ENCODE measurements at regions not wholly inside any gene's neighbourhood (a gene's known extent, or its start where the extent isn't known, plus 50 kb on each side); places are given as distances from the start of the nearest gene placed in this dataset.
"Not testable (repeated sequence)": the region's sequence is repeated elsewhere in the genome, so short reads cannot be mapped to it uniquely, and the experiment has no call there.

DNA sequence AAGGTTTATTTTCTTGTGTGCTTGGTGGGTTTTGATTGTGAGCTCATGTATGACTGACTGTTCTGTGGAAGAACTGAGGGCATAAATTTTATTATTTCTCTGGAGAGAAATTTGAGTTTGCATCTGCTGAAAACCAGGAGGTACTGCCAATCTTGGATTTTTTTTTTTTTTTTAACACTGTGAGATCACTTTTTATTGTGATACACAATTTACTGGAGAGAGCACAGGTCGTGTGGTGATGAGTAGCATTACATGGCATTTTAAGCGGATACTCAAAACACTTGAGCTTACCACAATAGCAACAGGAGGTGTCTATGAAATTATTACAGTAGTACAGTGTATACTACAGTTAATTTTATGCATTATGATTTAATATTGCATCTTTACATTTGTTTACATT is 237.4 kb downstream of the MFSD1 start:
- Histone ChIP-seq H2BK120ac (ENCODE audit: low read depth, low read length) (no peak overlapping the region), H3K36me3 (replicated peaks in 1 of 2; ENCODE audit: control insufficient read depth in 2 of 2, insufficient read depth in 2 of 2, low read length in 2 of 2) (no peaks in the 10 kb centered on the region), H2AK5ac (ENCODE audit: low read depth, low read length) (no peak overlapping the region), H3K4me3 (ENCODE audit: low read length in 2 of 2) (no peak overlapping the region), H3K14ac (ENCODE audit: low read length) (no peak overlapping the region), H2AFZ (ENCODE audit: low read length) (no peak overlapping the region), H4K91ac (ENCODE audit: low read depth, low read length, poor library complexity) (no peak overlapping the region), H3K9me3 (replicated peaks in 1 of 2; ENCODE audit: control insufficient read depth in 2 of 2, insufficient read depth in 1 of 2, low read depth in 1 of 2, low read length in 2 of 2) (no peaks in the 10 kb centered on the region), H3K18ac (ENCODE audit: low read length) (no peak overlapping the region), H3K27ac (replicated peaks; ENCODE audit: low read length) (no peak overlapping the region), H2BK15ac (ENCODE audit: low read length) (no peak overlapping the region), H3K4me1 (ENCODE audit: control insufficient read depth in 2 of 2, insufficient read depth in 1 of 2, low read depth in 1 of 2, low read length in 2 of 2) (no peaks in the 10 kb centered on the region), H4K8ac (ENCODE audit: low read depth, low read length) (no peak overlapping the region), H3K4me2 (ENCODE audit: insufficient read depth, low read length, poor library complexity, severe bottlenecking) (no peak overlapping the region), H3K9ac (ENCODE audit: low read depth, low read length, poor library complexity) (no peak overlapping the region), H3K4ac (ENCODE audit: low read length) (no peak overlapping the region), H3K27me3 (ENCODE audit: control insufficient read depth in 3 of 3, insufficient read depth in 3 of 3, low read depth in 1 of 3, low read length in 3 of 3) (no peaks in the 10 kb centered on the region), H2BK12ac (ENCODE audit: low read length) (no peak overlapping the region), H3K79me1 (ENCODE audit: low read depth, low read length) (no peaks in the 10 kb centered on the region), H3K23ac (ENCODE audit: low read depth, low read length, poor library complexity) (no peak overlapping the region), H2BK5ac (ENCODE audit: low read length) (no peak overlapping the region)
- no peak for DNase-seq (ENCODE audit: low spot score)
- WGBS, 2 donors (ENCODE audit: extremely low coverage in 2 of 2, insufficient read length in 2 of 2, insufficient replicate concordance in 1 of 2), result no CpG with 5 or more reads among the region's 2 CpGs

- H3K18ac ChIP-seq (ENCODE audit: low read length), result no peak overlapping the region
- H2BK120ac ChIP-seq (ENCODE audit: low read depth, low read length), result no peak overlapping the region
- no peak overlapping the region for H2BK15ac ChIP-seq (ENCODE audit: low read length)
- no peak overlapping the region for H2BK5ac ChIP-seq (ENCODE audit: low read length)
- no peak overlapping the region for H3K4ac ChIP-seq (ENCODE audit: low read length)
- H4K91ac ChIP-seq (ENCODE audit: low read depth, low read length, poor library complexity), result no peak overlapping the region
- H2AK5ac ChIP-seq (ENCODE audit: low read depth, low read length), result no peak overlapping the region
- no peak overlapping the region for H3K27ac ChIP-seq (replicated peaks; ENCODE audit: low read length)
- H3K23ac ChIP-seq (ENCODE audit: low read depth, low read length, poor library complexity), result no peak overlapping the region
- H2AFZ ChIP-seq (ENCODE audit: low read length), result no peak overlapping the region
- no peak for DNase-seq (ENCODE audit: low spot score)
- no peak overlapping the region for H3K9ac ChIP-seq (ENCODE audit: low read depth, low read length, poor library complexity)
- H3K36me3 ChIP-seq (replicated peaks in 1 of 2; ENCODE audit: control insufficient read depth in 2 of 2, insufficient read depth in 2 of 2, low read length in 2 of 2), result no peaks in the 10 kb centered on the region
- H3K27me3 ChIP-seq (ENCODE audit: control insufficient read depth in 3 of 3, insufficient read depth in 3 of 3, low read depth in 1 of 3, low read length in 3 of 3), result no peaks in the 10 kb centered on the region
- H3K4me1 ChIP-seq (ENCODE audit: control insufficient read depth in 2 of 2, insufficient read depth in 1 of 2, low read depth in 1 of 2, low read length in 2 of 2), result no peaks in the 10 kb centered on the region
- H2BK12ac ChIP-seq (ENCODE audit: low read length), result no peak overlapping the region
- no peaks in the 10 kb centered on the region for H3K9me3 ChIP-seq (replicated peaks in 1 of 2; ENCODE audit: control insufficient read depth in 2 of 2, insufficient read depth in 1 of 2, low read depth in 1 of 2, low read length in 2 of 2)
- WGBS, 2 donors (ENCODE audit: extremely low coverage in 2 of 2, insufficient read length in 2 of 2, insufficient replicate concordance in 1 of 2), result no CpG with 5 or more reads among the region's 5 CpGs
- H3K4me2 ChIP-seq (ENCODE audit: insufficient read depth, low read length, poor library complexity, severe bottlenecking), result no peak overlapping the region
- no peak overlapping the region for H3K4me3 ChIP-seq (ENCODE audit: low read length in 2 of 2)
- no peak overlapping the region for H4K8ac ChIP-seq (ENCODE audit: low read depth, low read length)
- H3K79me1 ChIP-seq (ENCODE audit: low read depth, low read length), result no peaks in the 10 kb centered on the region
- H3K14ac ChIP-seq (ENCODE audit: low read length), result no peak overlapping the region
Observed at GRCh38 chr3:159045279-159045885, 243.5 kb downstream of the MFSD1 start.

GRCh38 chr3:159047361-159047760 is 245.5 kb downstream of the MFSD1 start:
- no peak overlapping the region for H2BK5ac ChIP-seq (ENCODE audit: low read length)
- H4K8ac ChIP-seq (ENCODE audit: low read depth, low read length), result no peak overlapping the region
- no peak overlapping the region for H2BK15ac ChIP-seq (ENCODE audit: low read length)
- H3K79me1 ChIP-seq (ENCODE audit: low read depth, low read length), result no peaks in the 10 kb centered on the region
- no peak for DNase-seq (ENCODE audit: low spot score)
- H2AK5ac ChIP-seq (ENCODE audit: low read depth, low read length), result no peak overlapping the region
- H3K18ac ChIP-seq (ENCODE audit: low read length), result no peak overlapping the region
- H3K4me2 ChIP-seq (ENCODE audit: insufficient read depth, low read length, poor library complexity, severe bottlenecking), result no peak overlapping the region
- H4K91ac ChIP-seq (ENCODE audit: low read depth, low read length, poor library complexity), result no peak overlapping the region
- H3K9me3 ChIP-seq (replicated peaks in 1 of 2; ENCODE audit: control insufficient read depth in 2 of 2, insufficient read depth in 1 of 2, low read depth in 1 of 2, low read length in 2 of 2), result no peaks in the 10 kb centered on the region
- no peaks in the 10 kb centered on the region for H3K4me1 ChIP-seq (ENCODE audit: control insufficient read depth in 2 of 2, insufficient read depth in 1 of 2, low read depth in 1 of 2, low read length in 2 of 2)
- H2AFZ ChIP-seq (ENCODE audit: low read length), result no peak overlapping the region
- no peak overlapping the region for H3K4me3 ChIP-seq (ENCODE audit: low read length in 2 of 2)
- WGBS, 2 donors (ENCODE audit: extremely low coverage in 2 of 2, insufficient read length in 2 of 2, insufficient replicate concordance in 1 of 2), result no CpG with 5 or more reads among the region's 3 CpGs
- H3K23ac ChIP-seq (ENCODE audit: low read depth, low read length, poor library complexity), result no peak overlapping the region
- no peak overlapping the region for H3K9ac ChIP-seq (ENCODE audit: low read depth, low read length, poor library complexity)
- H2BK120ac ChIP-seq (ENCODE audit: low read depth, low read length), result no peak overlapping the region
- no peak overlapping the region for H3K27ac ChIP-seq (replicated peaks; ENCODE audit: low read length)
- no peaks in the 10 kb centered on the region for H3K36me3 ChIP-seq (replicated peaks in 1 of 2; ENCODE audit: control insufficient read depth in 2 of 2, insufficient read depth in 2 of 2, low read length in 2 of 2)
- H3K14ac ChIP-seq (ENCODE audit: low read length), result no peak overlapping the region
- H3K4ac ChIP-seq (ENCODE audit: low read length), result no peak overlapping the region
- no peak overlapping the region for H2BK12ac ChIP-seq (ENCODE audit: low read length)
- no peaks in the 10 kb centered on the region for H3K27me3 ChIP-seq (ENCODE audit: control insufficient read depth in 3 of 3, insufficient read depth in 3 of 3, low read depth in 1 of 3, low read length in 3 of 3)

GRCh38 chr3:159052494-159052893 is 250.6 kb downstream of the MFSD1 start:
- not testable (repeated sequence) for H3K4ac ChIP-seq (ENCODE audit: low read length); H2BK120ac ChIP-seq (ENCODE audit: low read depth, low read length); H4K91ac ChIP-seq (ENCODE audit: low read depth, low read length, poor library complexity); H3K4me2 ChIP-seq (ENCODE audit: insufficient read depth, low read length, poor library complexity, severe bottlenecking); H2BK15ac ChIP-seq (ENCODE audit: low read length); H3K4me3 ChIP-seq (ENCODE audit: low read length in 2 of 2); H3K14ac ChIP-seq (ENCODE audit: low read length); H3K27me3 ChIP-seq (ENCODE audit: control insufficient read depth in 3 of 3, insufficient read depth in 3 of 3, low read depth in 1 of 3, low read length in 3 of 3); DNase-seq (ENCODE audit: low spot score); H3K23ac ChIP-seq (ENCODE audit: low read depth, low read length, poor library complexity); H4K8ac ChIP-seq (ENCODE audit: low read depth, low read length); H3K79me1 ChIP-seq (ENCODE audit: low read depth, low read length); H2AK5ac ChIP-seq (ENCODE audit: low read depth, low read length); H2AFZ ChIP-seq (ENCODE audit: low read length); H3K4me1 ChIP-seq (ENCODE audit: control insufficient read depth in 2 of 2, insufficient read depth in 1 of 2, low read depth in 1 of 2, low read length in 2 of 2); H2BK12ac ChIP-seq (ENCODE audit: low read length); H3K27ac ChIP-seq (replicated peaks; ENCODE audit: low read length); H3K36me3 ChIP-seq (replicated peaks in 1 of 2; ENCODE audit: control insufficient read depth in 2 of 2, insufficient read depth in 2 of 2, low read length in 2 of 2); H3K9me3 ChIP-seq (replicated peaks in 1 of 2; ENCODE audit: control insufficient read depth in 2 of 2, insufficient read depth in 1 of 2, low read depth in 1 of 2, low read length in 2 of 2); H3K18ac ChIP-seq (ENCODE audit: low read length); H3K9ac ChIP-seq (ENCODE audit: low read depth, low read length, poor library complexity); H2BK5ac ChIP-seq (ENCODE audit: low read length)
- no CpG with 5 or more reads among the region's 1 CpG for WGBS, 2 donors (ENCODE audit: extremely low coverage in 2 of 2, insufficient read length in 2 of 2, insufficient replicate concordance in 1 of 2)

All from neuronal stem cell (in vitro differentiated cells).